GM12874 (cell line): ENCODE measurements at regions not wholly inside any gene's neighbourhood (a gene's known extent, or its start where the extent isn't known, plus 50 kb on each side); places are given as distances from the start of the nearest gene placed in this dataset.

Experiments
- TF ChIP-seq, protein P1 (sequence below): IDR thresholded peaks from 2 replicates; pipeline ENCODE4 v1.5.1; 2011; ENCODE audit warnings: low read depth, mild to moderate bottlenecking, control low read depth, low read length, moderate library complexity; ENCODE audit not compliant: insufficient read depth

GRCh38 chr4:28565396-28565795 lies 1704.8 kb downstream of the STIM2 start:
- TF ChIP-seq, protein P1, sequence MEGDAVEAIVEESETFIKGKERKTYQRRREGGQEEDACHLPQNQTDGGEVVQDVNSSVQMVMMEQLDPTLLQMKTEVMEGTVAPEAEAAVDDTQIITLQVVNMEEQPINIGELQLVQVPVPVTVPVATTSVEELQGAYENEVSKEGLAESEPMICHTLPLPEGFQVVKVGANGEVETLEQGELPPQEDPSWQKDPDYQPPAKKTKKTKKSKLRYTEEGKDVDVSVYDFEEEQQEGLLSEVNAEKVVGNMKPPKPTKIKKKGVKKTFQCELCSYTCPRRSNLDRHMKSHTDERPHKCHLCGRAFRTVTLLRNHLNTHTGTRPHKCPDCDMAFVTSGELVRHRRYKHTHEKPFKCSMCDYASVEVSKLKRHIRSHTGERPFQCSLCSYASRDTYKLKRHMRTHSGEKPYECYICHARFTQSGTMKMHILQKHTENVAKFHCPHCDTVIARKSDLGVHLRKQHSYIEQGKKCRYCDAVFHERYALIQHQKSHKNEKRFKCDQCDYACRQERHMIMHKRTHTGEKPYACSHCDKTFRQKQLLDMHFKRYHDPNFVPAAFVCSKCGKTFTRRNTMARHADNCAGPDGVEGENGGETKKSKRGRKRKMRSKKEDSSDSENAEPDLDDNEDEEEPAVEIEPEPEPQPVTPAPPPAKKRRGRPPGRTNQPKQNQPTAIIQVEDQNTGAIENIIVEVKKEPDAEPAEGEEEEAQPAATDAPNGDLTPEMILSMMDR = no peak

DNA sequence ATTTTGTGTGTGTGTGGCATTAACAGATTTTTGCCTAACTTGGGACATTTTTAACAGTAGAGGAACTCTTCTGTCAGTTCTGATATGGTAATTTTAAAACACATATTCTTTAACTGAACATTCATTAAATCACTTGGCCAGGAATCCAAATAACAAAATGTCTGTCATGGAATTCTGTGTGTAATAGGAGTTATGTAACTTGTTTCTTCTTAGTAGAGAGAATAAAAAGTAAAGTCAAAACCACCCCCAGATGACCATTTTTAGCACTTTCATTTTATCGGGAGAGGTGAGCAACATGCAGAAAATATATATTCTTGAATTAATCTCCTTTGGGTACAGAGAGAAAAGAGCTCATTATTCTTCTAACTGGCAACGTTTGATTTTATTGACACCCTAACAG lies 1740.3 kb downstream of the STIM2 start:
- TF ChIP-seq, protein P1 = no peak

- TF ChIP-seq, protein P1 = no peak
These were observed 1761.0 kb downstream of the STIM2 start for GRCh38 chr4:28621591-28621990.

- TF ChIP-seq, protein P1 = no peak
These were observed 1776.3 kb downstream of the STIM2 start for GRCh38 chr4:28636971-28637370.

DNA sequence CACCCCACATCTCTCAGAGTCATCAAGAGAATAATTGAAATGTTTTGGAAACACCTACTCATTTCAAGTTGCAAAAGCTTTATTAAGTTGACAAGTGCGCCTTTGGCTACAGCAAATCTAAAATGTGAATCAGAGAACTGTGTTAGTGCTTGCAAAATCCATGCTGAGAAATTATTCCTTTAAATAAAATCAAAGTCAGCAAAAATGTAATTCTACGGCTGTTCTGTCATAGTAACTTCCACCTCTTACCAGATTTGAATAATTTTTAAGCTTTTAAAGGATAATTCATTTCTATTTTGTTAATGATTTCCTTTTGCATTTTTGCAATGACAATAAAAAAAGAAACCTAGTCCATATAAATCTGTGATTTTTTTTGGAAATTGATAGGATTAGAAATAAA lies 1779.1 kb downstream of the STIM2 start:
- TF ChIP-seq, protein P1 = no peak

DNA sequence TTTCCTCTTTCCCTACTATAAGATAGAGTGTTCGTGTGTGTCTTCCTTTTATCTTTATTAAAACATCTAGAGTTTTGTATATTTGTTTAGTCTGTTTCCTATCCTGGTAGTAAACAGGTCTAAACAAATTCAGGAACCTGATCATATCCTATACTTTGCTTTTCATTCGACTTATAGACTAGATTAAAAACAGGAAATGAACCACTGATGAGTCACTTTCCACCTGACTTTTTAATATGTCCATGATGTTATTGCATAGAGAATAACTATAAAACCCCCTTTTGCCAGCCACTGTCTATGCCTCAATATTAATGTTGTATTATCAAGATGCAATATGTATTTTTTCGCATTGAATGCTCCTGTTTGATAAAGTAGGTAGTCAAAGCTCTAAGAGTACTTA lies 1794.0 kb downstream of the STIM2 start:
- TF ChIP-seq, protein P1 = no peak

DNA sequence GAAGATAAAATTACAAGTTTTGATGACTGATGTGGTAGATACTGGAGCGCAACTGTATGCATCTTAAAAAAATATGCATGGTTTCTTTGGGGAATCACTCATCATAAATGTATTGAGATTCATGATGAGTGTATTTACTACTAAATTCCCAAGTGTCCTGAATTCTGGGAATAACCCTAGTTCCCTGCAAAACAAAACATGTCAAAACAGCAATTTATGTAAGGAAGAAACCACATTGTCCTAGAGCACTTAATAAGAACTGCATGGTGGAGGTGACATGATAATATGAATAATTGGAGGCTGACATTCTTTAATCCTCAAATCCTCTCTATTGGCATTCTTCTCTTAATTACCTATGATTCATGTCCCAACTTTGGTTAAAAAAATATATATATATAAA lies 1804.7 kb downstream of the STIM2 start:
- TF ChIP-seq, protein P1 = no peak

GRCh38 chr4:28675582-28675981 lies 1814.9 kb downstream of the STIM2 start:
- TF ChIP-seq, protein P1 = no peak
